Lung microvascular endothelial cell (primary cell): ENCODE measurements at regions not wholly inside any gene's neighbourhood (a gene's known extent, or its start where the extent isn't known, plus 50 kb on each side); places are given as distances from the start of the nearest gene placed in this dataset.
"Not testable (repeated sequence)": the region's sequence is repeated elsewhere in the genome, so short reads cannot be mapped to it uniquely, and the experiment has no call there.

Experiments
- DNase-seq, 2 donors: peaks; one replicate each; pipeline versions ENCODE4 v3.0.0 to v3.0.0-alpha.2; 2010; ENCODE audit warnings: low read depth in 2 of 2

- DNase-seq, result no peak
Measured at GRCh38 chr12:131311764-131312163, 358.1 kb downstream of the ADGRD1 start.

DNA sequence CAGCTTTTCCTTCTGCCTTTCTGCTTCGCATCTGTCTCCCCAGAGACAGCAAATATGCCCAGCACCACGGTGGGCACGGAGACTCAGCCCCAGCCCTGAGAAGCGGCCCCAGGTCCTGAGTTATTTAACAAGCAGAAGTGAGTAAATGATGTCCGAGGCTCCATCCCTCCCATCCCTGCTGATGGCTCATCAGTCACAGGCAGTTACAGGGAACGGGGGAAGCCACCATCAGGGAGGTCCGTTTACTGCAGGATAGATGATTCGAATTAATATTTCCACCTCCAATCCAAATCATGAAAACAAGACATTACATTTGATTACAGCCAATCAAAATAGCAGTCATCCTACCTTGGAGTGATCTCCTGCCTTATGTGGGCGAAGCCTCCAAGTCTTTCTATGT lies 358.7 kb downstream of the ADGRD1 start:
- not testable (repeated sequence) for DNase-seq

- DNase-seq, result no peak
Measured at GRCh38 chr12:131312793-131313545, 359.3 kb downstream of the ADGRD1 start.

GRCh38 chr12:131313635-131314034 lies 359.9 kb downstream of the ADGRD1 start:
- no peak for DNase-seq

- DNase-seq, result no peak
Measured at GRCh38 chr12:131314524-131315090, 360.9 kb downstream of the ADGRD1 start.

DNA sequence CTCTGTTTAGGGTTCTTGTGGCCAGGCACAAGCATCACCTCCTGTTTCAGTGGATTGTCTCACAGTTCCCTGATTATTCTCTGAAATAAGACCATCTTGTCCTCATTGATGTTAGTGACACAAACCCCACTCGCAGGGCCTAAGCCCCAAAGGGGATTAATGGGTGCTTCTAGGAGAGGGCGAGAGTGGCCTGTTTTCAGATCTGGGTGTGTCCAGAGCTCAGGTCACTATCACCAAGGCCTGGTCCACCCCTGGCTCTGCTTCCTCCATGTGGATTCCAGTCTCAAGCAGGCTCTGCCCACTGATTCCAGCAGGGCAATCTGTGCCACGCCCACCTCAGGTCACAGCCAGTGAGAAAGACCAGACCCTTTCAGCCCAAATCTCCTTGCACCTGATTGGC lies 361.9 kb downstream of the ADGRD1 start:
- no peak for DNase-seq

DNA sequence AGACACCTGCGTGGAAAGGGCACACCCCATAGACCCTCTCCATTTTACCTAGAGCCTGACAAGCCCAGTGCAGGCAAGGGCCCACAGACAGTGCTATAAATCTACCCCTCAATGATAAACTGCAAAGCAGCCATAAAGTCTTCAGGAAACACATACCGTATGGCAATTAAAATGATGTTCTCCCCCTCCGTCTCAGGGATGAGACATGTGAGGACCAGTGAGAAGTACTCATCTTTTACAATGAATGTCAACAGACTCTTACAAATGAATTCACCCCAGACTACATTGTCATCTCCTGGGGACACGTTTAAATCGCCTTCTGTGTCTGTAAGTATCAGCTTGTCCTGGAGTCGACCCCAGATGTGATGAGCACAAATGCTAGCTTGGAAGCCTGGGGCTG lies 362.7 kb downstream of the ADGRD1 start:
- DNase-seq, result no peak

DNA sequence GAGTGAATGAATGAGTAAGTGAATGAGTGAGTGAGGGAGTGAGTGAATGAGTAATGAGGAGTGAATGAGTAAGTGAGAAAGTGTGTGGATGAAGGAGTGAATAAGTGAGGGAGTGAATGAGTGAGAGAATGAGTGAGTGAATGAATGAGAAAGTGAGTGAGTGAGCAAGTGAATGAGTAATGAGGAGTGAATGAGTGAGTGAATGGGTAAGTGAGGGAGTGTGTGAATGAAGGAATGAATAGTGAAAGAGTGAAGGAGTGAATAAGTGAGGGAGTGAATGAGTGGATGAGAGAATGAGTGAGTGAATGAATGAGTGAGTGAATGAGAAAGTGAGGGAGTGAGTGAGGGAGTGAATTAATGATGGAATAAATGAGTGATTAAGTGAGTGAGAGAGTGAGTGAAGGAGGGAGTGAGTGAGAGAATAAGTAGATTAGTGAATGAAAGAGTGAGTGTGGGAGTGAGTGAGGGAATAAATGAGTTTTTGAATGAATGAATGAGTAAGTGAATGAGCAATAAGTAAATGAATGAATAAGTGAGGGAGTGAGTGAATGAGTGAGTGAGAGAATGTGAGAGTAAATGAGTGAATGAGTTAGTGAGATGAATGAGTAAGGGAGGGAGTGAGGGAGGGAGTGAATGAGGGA lies 364.5 kb downstream of the ADGRD1 start:
- DNase-seq, result no peak

DNA sequence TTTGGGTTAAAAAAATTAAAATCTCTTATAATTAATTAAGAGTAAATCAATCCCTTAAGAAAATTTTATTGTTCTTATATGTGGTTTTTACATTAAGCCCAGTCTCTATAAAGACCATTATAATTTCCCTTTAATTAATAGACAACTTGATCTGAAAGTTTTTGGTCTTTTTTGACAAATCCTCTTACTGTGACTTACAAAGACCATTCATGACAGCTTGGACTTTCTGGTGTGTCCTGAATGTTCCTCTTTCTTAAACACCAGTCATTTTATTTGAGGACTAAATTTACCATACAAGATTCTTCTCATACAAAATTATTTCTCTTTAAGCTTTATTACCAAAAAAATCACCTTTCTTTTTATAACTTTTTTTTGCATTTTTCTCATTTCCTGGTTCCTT lies 368.3 kb downstream of the ADGRD1 start:
- no peak for DNase-seq

GRCh38 chr12:131322460-131322859 lies 368.8 kb downstream of the ADGRD1 start:
- DNase-seq, result not testable (repeated sequence)

- DNase-seq, result no peak
Measured at GRCh38 chr12:131323879-131324278, 370.2 kb downstream of the ADGRD1 start.

GRCh38 chr12:131327521-131328488 lies 374.1 kb downstream of the ADGRD1 start:
- no peak for DNase-seq

DNA sequence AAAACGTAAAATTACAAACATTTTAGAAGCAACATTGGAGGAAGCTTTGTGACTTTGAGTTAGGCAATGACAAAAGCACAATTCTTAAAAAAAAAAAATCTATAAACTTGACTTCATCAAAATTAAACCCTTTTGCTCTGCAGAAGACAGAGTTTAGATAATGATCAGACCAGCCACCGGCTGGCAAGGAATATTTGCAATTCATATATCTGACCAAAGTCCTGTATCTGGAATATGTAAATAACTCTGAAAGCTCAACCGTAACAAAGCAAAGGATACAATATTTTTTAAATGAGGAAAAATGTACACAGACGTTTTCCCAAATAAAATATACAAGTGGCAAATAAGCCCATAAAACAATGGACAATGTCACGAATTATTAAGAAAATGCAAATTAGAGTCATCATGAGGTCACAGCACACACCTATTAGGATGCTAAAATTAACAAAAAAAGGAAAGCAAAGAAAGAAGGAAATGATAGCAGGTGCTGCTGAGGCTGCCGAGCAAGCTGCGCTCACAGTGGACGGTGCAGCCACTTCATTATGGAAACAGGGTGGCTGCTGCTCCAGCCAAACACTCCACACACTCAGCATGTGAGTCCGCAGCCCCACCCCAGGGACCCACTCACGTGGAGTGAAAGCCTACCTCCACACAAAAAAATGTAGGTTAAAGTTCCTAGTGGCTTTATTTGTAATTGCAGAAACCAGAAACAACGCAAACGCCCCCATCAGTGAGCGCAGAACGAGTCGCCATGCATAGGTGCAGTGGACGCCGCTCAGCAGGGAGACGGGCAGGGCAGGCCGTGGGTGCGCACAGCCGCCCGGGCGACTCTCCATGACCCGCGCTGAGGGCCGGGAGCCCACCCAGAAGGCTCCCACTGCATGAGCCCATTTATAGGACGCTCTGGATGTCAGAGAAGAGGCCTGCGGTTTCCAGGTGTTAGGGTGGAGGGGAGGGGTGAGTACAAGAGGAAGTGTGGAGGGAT lies 375.4 kb downstream of the ADGRD1 start:
- not testable (repeated sequence) for DNase-seq

DNA sequence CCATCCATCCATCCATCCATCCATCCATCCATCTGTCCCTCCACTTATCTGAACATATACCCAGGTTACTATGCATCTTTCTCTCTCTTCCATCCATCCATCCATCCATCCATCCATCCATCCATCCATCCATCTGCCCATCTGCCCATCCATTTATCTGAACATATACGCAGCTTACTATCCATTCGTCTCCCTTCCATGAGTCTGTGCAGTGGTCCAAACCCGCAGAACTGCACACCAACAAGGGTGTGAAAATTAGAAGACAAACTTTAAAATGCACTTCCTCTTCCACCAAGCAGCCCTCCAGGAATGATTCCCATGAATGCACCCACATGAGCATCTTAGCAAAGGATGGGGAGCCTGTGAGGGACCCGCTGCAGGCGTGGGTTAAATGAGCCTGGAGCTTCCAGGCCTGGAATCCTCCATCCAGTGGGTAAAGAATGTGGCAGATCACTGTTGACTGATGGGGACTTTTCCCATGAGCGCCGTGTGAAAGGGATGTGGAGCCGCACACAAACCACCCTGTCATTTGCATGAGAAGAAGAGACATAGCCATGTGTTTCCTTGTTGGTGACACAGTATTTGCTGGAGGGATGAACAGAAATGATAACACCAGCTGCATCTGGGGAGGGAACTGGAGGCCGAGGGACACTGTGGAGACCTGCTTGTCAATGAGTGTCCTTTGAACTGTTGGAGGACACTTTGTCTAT lies 376.6 kb downstream of the ADGRD1 start:
- DNase-seq, result no peak

- DNase-seq, result no peak
Measured at GRCh38 chr12:131331148-131331750, 377.5 kb downstream of the ADGRD1 start.

DNA sequence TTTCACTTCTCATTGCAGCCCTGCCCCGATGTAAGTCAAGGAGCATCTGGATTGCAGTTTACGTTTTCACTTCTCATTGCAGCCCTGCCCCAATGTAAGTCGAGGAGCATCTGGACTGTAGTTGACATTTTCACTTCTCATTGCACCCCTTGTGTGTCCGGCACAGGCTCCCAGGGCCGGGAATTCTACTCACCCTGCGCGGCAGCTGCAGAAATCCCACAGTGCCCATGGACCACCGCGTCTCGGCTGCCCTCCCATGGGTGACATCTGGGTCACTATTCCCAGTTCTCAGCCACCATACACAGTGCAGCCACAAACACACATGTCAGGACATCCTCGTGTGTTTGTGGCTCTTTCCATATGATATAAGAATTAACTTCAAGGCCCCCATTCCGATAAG lies 378.5 kb downstream of the ADGRD1 start:
- DNase-seq, result no peak

DNA sequence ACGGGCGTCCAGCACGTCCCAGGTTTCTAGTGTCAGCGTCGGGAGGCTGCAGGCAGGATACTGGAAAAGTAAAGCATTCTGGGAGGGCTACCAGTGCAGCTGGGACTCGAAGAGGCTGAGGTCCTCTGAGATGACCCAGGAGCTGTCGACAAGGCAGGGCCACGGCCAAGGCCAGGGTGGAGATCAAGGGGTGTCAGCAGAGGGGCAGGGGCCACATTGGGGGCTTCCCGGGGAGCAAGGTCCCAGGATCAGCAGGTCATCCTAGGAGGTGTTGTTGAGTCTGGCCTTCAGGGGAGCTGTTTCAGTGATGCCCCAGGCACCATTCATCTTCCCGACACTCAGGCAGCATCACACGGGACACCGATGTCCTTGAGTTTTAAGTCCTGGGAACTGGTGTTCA lies 377.8 kb upstream of the SFSWAP start:
- no peak for DNase-seq

DNA sequence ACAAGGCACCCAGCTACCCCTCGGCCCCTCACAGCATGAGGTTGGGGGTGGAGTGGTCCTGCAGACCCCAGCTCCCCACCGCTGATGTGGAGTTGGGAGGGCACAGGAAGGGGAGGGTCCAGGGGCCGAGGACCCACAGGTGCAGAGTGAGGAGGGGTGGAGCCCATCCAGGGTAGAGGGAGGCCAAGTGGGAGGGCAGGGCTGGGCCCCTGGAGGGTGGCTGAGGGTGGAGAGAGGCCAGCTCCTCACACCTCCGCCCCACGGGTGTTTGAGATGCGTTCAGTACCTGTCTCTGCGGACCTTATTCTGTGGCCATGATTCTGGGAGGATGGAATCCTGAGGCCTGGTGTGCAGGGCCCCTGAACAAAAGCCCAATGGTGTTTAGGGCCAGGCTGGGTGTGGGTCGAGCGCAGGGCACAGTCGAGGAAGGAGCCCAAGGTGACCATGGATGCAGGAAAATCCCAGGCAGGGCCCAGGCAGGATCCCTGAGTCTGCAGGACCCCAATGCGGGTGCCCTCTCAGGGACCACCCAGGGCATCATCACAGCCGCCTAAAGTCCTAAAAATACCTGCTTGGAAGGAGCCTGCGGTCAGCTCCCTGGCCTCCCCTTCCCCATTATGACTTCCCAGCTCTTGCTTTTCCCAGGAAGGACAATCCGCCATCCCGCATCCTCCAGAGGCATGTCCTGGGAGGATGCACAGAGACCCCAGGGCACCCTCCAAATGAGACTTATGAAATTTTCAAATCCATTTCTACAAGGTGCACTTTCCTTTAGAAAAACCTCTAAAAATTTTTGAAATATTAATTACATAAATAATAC lies 377.1 kb upstream of the SFSWAP start:
- DNase-seq, result no peak

GRCh38 chr12:131334835-131335234 lies 376.1 kb upstream of the SFSWAP start:
- DNase-seq, result no peak
